IPS-NIHi7 (cell line): ENCODE measurements at regions not wholly inside any gene's neighbourhood (a gene's known extent, or its start where the extent isn't known, plus 50 kb on each side); places are given as distances from the start of the nearest gene placed in this dataset.
"Not testable (repeated sequence)": the region's sequence is repeated elsewhere in the genome, so short reads cannot be mapped to it uniquely, and the experiment has no call there.

Experiments used
- DNase-seq: peaks from one replicate; pipeline ENCODE4 v3.0.0; 2012; ENCODE audit warnings: mixed read lengths; ENCODE audit errors: extremely low spot score

GRCh38 chr19:5259750-5260149, 80.9 kb downstream of the PTPRS start:
- DNase-seq: no peak

GRCh38 chr19:5257155-5258045, 83.2 kb downstream of the PTPRS start:
- no peak for DNase-seq

DNA sequence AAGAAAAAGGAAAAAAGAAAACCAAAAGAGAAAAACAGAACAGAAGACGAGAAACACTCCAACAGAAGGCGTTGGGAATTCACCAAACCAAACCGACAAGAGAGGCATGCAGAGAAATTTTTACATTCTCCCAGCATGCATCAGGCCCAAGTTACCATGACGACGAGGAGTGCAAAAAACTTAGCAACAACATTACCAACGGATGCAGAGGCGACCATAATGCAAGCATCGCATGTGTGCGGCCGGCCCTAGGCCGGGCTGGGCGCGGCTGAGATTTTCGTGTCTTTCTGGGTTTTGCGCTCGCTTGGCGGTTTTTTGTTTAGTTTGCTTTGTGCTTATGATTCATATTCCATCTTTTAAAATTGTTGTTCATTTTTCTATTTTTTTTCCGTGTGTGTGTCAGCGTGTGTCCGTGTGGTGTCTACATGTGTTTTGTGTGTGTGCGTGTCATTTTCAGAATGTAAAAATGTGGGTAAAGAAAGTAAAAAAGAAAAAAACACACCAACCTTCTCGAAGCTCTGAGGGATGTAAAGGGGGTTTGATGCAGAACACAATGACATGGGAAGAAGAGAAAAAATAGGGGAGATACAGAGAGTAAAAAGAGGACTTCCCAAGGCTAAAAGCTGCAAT, 84.9 kb downstream of the PTPRS start:
- DNase-seq: no peak

GRCh38 chr19:5254944-5255343, 85.7 kb downstream of the PTPRS start:
- no peak for DNase-seq

GRCh38 chr19:5254543-5254942, 86.1 kb downstream of the PTPRS start:
- DNase-seq: no peak

- DNase-seq: no peak
Observed at GRCh38 chr19:5253406-5254110, 87.1 kb downstream of the PTPRS start.

- peak; percentile 67 for DNase-seq
Observed at GRCh38 chr19:5251096-5252065, 89.2 kb downstream of the PTPRS start.

GRCh38 chr19:5250127-5250659, 90.4 kb downstream of the PTPRS start:
- DNase-seq: no peak

DNA sequence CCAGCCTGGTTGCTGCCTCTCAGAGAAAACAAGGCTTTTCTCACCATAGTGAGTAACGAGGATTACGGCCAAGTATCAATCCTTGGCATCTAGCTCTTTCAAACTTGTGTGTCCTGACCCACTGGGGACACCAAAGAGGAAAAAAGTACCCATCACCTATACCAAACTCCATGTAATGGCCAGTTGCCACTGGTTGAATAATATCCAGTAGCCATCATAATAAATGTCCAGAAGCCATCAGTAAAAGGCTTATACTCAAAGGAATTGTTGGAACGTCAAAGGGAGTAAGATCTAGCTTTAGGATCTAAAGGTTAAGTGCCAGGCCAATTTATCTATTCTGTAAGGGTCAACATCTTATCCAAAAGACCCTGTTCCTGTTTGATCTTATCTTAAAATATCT, 91.1 kb downstream of the PTPRS start:
- DNase-seq: no peak

DNA sequence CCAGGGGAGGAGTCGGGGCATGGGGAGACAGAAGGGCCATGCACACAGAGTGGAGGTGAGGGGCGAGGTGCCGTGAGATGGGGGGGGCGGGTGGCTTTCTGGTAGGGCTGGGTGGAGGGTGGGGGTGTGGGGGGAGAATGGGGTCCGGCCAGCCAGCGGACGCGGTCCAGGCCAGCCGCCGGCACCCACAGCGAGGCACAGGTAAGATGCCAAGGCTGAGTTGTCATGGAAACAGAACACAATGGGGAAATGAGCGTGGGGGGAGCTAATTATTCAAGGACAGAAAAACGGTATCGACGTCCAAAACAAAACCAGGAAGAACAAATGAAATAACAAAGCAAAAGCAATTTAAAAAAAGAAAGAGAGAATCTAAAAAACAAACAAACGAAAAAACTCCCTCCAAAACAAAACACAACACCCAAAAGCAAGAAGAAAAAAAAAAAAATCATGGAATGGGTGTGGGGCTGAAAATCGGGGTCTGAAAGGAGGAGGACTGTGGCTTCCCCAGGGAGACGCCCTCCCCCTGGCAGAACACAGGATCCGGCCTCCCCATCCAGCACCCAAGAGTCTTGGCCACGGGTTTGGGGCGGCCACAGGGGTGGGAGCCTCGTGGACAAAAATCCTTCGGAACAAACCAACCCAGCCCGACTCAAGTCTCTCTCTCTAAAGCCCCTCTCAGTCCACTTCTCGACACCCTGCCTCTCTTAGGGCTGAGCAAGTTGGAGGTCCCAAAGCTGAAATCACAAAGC, 92.5 kb downstream of the PTPRS start:
- no peak for DNase-seq

DNA sequence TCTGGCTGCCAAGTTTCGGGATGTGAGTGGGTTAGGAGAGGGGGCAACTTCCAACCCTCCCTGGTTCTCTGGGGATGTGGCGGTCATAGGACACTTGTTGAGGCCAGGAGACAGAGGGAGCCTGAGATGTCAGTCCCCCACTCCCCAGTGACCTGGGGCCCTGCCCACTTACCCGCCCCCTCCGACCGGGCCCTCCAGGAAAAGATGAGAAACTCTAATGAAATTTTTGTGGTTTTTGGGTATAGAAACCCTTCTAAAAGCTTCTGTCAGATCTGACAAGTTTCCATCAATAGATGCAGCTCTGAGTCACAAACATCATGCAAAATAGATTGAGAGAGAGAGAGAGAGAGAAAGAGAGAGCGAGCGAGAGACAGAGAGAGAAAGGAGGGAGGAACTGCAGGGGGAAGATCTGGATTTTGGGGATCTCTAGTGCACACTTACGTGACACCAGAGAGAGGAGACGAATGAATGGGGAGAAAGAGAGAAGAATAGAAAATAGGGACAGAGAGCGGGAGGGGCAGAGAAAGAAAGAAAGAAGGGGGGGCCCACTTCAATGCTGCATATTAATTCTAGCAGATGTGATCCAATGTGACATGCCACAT, 94.0 kb downstream of the PTPRS start:
- no peak for DNase-seq

- no peak for DNase-seq
Observed at GRCh38 chr19:5245631-5246553, 94.7 kb downstream of the PTPRS start.

DNA sequence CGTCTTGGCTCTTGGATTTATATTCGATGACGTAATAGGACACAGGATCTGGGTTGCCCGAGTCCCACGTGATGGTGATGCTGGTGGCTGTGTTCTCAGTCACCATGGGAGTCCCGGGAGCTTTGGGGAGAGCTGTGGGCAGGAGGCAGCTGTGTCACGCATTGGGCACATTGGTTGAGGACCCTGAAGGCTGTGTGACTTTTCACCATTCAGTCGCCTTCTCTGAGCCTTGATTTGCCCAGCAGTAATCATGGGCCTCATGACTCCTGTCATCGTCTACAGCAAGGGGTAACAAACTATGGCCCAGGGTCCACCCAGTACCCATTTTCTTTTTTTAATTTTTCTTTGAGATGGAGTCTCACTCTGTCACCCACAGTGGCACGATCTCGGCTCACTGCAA, 96.3 kb downstream of the PTPRS start:
- no peak for DNase-seq

GRCh38 chr19:5243878-5244277, 96.7 kb downstream of the PTPRS start:
- no peak for DNase-seq

- DNase-seq: not testable (repeated sequence)
Observed at GRCh38 chr19:5241896-5242295, 98.7 kb downstream of the PTPRS start.

GRCh38 chr19:5240011-5240410, 100.6 kb downstream of the PTPRS start:
- DNase-seq: no peak

DNA sequence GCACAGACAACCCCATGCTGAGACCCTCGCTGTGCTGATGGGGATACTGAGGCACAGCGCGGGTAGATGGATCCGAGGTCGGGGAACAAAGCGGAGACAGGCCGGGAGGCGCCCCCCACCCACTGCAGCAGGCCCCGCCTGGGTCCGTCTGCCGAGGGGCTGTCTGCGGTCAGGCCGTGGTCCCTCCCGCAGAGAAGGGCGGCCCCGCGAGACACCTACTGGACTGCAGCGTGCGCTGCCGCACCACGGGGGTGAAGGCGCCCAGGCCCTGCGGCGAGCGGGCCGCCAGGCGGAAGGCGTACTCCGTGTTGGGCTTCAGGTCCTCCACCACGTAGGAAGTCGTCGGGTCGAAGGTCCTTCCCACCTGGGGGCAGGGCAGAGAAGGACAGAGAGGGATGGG, 101.9 kb downstream of the PTPRS start:
- no peak for DNase-seq

- DNase-seq: no peak
Observed at GRCh38 chr19:5237939-5238480, 102.6 kb downstream of the PTPRS start.
